ENCODE measurements at regions not wholly inside any gene's neighbourhood (a gene's known extent, or its start where the extent isn't known, plus 50 kb on each side); places are given as distances from the start of the nearest gene placed in this dataset.

DNA sequence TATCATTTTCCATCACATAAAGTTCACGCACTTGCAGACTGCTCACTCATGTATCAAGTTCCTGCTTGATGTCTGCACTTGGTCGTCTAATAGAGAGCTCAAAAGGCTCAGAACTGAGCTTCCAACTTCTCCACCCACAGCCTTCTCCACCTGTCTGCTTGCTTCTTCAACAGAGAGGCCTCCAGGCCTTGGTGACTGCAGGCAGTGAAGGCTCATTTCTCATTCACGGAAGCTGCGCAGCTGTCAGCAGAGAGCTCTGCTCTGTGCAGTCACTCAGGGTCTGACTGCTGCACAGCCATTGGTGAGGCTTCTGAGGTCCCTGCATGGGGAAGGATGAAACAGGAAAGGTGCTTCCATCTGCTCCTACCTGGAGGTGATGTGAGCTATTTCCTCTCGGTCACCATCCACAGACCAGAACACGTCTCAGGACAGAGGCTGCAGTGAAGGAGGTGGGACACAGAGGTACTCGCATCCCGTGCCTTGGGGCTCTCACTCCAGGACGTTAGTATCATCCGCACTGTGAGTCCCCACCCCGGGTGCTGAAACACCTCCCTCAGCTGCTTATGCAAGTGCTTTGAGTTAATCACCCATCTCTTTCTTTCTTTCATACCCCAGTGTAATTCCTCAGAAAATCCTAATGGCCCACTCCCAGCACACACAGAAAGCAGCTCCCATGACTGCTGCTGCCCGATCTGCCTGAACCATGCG, 126.2 kb downstream of the TMEM18 start:
- no peak for DNase-seq (ENCODE audit: low spot score)

DNA sequence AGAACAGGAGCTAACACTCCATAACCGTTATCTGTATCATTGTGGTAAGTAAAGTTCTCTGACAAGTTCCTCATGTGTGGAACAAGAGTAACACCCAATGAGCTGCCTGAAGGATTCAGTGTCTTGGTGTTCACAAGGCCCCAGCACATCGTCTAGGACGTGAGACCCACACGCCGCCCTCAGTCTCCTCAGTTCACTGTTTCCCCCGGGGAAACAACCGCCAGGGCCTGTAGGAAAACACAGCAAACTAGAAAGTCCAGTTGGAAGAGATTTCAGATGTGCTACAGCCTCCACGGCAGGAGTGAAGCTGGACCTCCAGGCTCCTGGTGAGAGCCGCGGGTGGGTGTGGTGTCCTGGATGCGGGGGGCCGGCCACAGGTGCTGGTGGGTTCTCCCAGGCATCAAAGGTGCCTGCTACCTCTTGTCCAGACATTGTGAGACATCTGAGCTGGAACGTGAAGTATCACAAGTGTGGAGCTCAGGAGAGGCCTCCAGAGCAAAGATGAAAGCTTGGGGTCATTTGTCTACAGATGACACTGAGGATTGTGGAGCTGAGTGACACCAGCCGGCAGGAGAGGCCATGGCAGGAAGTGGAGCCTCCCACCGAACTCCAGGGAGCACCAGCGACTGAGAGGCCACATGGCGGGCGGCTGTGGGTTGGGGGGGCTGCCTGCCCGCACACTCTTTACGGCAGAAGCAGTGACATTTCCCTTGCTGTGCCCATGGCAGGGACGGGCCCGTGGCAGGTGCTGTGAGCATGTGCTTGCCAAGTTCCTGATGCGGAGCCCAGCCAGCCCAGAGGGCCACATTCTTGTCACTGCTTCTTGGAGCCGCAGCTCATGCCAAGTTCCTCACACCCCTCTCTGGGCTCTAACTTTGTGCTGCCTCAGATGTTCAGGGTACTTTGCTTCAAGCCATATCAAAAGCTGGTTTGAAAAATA, 131.2 kb downstream of the TMEM18 start:
- DNase-seq (ENCODE audit: low spot score) = no peak

DNA sequence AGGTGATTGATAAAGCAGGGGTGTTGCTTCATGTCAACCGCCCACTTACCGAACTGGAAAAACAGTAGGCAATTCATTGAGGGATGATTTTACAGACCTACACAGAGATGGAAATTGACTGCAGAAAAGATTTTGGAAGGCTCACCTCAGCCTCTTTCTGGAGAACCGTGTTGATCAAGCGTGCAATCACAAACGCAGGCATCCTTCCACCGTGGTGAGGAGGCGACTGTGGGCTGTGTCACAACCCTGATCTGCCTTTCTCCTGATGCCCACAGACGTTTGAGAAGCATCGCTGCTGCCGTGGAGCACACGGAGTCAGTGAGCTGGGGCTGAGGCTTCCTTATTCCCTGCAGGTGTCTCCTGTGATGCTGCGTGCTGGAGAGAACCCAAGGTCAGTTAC, 132.0 kb downstream of the TMEM18 start:
- DNase-seq (ENCODE audit: low spot score) = no peak

DNA sequence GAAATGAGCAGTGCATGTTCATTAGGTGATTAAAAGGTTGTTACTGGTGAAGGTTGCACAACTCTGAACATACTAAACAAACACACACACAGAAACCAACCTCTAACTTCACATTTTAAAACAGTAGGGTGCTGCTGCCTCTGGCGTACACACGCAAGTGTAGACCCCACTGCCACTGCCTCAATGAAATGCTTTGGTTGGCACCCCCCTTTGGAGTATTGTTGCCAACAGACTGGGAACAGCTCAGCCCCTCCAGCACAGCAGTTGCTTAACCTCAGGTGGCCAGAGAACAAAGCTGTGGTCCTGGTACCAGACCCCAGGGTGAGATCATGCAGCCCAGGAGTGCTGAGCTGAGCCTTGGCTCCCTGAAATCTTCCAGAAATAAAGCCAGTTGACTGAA, 138.6 kb downstream of the TMEM18 start:
- DNase-seq (ENCODE audit: low spot score) = no peak

DNA sequence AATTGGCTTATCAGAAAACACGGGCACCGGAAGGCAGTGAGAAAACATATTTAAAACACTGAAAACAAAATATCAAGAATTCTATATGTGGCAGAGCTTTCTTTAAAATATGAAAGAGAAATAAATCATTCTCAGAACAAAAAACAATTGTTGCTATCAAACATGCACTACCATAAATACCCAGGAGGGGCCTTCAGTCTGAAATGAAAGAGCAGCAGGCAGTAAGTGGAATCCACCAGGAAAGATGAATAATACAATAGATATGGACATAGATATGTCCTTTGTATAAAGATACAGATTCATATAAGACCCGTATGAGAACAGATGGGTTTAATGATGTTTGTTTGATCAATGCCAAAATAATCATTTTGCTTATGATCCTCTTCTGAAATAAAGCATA, 142.0 kb downstream of the TMEM18 start:
- DNase-seq (ENCODE audit: low spot score) = no peak

DNA sequence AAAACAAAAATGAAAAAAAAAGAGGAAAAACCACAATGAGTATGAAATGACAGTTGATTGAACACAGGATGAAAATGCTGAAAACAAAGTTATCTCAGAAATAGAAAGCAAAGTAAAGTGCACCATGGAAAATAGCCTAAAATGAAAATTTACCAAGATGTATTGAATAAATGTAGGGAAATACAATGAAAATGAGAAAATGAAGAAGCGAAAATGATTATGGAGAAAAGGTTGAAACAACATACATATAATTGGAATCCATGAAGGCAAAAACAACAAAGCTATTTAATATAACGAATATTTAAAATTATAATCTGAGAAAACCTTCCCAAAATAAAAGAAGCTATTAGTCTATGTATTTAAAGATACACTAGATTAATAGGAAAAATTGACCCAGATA, 147.4 kb downstream of the TMEM18 start:
- DNase-seq (ENCODE audit: low spot score) = no peak

DNA sequence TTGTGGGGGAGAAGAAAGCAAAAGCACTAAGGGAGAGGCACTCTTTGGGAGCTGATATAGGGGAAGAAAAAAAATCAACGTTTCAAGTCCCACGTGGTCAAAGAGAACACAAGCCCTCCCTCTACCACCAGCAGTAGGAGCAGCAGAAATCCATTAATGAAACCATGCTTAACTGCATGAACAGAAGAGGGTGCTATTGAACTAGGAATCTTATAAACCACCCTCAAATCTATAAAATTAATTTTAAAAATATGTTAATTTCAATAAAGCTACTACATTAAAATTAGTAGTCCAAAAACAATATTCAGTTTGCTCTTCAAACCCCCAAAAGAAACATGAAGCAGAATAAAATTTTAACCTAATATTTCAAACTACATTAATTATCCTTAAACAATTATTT, 147.8 kb downstream of the TMEM18 start:
- peak; percentile 17 for DNase-seq (ENCODE audit: low spot score)

DNA sequence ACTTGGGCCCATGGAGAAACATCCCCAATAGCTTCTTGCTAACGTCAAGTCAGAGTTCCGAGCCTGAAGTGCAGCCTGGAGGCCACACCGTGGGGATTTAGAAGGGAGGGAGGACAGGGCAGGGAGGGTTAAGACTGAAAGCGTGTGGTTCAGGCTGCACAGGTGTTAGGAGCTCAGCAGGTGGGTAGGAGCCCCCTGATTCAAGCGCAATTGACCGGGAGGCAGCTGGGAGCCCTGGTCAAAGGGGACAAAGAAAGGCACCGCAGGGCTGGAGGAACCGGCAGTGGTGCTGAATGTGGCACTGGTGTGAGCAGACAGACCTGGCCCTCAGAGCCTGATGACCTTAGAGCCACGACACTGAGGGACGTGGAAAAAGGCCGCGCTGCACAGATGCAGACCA, 149.6 kb downstream of the TMEM18 start:
- no peak for DNase-seq (ENCODE audit: low spot score)

DNA sequence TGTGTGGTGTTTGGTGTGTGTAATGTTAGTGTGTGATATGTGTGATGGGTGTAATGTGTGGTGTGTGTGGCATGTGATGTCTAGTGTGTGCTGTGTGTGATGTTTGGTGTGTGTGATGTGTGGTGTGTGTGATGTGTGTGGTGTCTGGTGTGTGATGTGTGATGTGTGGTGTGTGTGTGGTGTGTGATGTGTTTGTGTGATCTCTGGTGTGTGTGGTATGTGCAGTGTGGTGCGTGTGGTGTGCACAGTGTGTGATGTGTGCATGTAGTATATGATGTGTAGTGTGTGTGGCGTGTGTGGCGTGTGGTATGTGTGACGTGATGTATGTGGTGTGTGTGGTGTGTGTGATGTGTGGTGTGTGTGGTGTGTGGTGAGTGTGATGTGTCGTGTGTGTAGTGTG, 150.3 kb downstream of the TMEM18 start:
- DNase-seq (ENCODE audit: low spot score) = no peak

DNA sequence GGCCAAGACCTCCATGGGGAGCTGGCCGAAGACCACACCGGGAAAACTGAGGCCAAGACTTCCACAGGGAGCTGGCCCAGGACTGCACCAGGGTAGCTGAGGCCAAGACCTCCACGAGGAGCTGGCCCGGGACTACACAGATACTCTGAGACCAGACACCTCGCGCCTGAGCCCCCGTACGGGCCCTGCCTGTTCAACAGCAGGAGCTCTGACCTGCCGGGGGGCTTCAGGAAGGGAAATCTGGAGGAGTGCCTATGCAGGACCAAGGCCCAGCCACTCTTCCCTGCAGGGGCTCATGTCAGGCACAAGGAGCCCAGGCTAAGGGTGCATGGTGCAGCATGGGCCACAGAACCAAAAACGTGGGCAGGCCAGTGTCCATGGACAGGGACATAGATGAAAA, 151.6 kb downstream of the TMEM18 start:
- no peak for DNase-seq (ENCODE audit: low spot score)

DNA sequence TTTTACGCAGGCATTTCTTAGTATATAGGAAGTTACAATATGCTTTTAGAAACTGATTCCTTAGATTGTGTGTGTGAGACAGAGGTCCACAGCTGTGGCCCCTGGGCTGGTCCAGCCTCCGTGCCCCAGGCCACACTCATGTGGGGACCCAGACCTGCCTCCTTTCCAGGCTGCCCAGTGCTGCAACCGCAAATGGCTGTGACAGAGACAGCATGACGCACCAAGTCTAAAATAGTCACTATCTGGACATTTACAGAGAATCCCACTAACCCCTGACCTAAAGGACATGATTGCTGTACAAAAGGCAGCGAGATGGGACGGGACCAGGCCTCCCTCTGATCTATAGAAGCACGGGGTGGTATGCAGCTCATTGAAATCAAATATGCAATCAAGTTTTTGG, 152.2 kb downstream of the TMEM18 start:
- no peak for DNase-seq (ENCODE audit: low spot score)

DNA sequence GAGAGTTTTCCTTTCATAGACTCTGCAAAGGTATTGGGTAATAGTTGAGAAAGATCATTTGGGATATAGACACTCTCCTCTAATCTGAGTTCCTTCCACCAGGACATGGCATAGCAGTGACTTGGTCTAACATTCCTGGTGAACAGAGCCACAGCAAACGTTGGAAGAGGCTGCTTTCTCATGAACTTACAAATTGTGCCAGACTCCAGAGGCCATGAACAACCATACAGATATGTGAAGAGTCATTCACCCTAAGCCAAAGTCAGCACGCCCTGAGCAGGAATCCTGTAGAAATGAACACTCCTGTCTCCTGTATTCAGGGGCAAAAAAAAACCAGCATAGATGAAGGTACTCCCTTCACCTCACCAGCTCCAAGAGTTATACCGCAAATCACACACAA, 152.8 kb downstream of the TMEM18 start:
- DNase-seq (ENCODE audit: low spot score) = no peak

DNA sequence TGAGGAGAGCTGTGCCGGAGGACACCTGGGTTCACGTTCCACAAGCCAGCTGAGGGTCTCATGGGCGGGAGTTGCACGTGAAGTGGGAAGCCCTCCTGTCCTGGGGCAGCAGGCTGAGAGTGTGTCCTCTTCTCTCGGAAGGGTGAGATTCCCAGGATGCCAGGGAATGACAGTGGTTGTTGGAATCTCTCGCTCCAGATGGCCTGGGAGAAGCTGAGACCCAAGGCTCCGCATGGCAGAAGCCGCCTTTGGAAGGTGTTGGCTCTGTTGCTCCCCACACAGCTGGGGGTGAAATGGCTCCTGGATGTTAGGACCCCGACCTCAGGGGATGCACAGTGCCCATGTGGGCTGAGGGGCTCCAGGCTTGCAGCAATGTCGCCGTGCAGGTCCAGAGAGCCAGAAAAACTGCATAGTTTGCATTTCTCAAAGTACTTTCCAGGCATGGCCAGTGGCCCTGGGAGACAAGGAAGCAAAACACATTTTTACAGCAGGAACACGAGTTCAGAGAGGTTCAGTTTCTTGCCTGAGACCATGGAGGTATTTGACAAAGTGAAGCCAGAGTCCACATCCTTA, 153.4 kb downstream of the TMEM18 start:
- DNase-seq (ENCODE audit: low spot score) = no peak

DNA sequence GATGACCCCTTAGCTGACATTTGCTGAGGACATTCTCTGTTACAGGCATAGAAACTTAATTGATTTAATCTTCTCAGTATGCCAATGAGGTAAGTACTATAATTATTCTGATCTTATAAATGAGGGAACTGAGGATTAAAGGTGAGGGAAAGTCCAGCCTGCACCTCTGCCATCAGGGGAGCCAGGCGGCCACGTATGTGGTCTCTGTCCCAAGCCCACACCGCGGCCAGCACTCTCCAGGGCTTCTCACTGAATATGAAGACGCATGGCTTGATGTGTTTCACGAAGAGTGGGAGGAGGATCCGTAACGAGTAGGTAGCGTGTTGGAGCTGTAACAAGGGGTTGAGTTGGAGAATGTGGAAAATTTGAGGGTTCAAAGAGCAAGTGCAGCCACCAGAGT, 154.4 kb downstream of the TMEM18 start:
- DNase-seq (ENCODE audit: low spot score) = no peak

DNA sequence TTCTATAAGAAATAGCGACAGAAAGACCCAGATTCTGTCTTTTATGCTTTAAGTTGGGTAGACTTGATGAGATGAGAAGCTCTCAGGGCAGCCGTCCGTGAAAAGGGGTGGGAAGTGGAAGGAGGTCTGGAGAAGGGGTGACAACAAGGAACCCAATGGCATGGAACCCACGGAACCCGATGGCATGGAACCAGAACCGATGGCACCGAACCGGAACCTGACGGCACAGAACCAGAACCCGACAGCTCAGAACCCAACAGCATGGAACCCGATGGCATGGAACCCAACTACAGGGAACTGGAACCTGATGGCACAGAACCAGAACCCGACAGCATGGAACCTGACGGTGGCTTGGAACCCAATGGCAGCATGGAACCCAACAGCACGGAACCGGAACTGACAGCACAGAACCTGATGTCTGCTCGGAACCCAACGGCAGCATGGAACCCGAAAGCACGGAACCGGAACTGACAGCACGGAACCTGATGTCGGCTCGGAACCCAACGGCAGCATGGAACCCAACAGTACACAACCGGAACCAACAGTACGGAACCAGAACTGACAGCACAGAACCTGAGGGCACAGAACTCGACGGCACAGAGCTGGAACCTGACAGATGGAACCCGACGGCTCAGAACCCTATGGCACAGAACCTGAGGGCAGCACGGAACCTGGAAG, 155.2 kb downstream of the TMEM18 start:
- no peak for DNase-seq (ENCODE audit: low spot score)

DNA sequence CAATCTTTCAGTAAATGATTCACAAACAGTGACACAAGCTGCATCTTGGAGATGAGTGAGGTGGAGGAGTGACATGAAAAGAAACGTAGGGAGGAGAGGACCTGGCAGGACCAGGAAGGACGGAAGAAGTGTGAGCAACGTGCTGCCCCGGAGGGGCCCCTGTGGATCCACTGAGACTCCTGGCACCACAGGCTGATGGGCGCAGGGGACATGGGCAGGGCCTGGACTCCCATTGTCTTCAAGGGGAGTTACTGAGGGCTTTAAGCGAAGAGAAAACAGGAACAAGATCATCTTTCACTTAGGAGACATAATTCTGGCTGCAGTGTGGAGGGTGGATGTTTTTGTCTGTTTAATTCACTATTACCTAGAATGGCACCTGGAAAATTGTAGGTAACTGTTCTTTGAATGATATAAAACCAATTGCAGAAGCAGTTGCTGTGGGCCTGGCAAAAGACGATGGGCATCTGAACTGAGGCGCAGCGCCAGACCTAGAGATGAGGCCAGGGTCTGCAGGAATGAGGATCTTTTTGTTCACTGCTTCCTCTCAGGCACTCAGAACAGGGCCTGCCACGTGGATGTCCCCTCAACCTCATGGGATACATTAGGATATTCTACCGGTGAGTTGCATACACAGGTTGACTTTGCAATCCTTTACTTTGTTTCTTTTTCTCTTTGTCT, 156.4 kb downstream of the TMEM18 start:
- DNase-seq (ENCODE audit: low spot score) = no peak

DNA sequence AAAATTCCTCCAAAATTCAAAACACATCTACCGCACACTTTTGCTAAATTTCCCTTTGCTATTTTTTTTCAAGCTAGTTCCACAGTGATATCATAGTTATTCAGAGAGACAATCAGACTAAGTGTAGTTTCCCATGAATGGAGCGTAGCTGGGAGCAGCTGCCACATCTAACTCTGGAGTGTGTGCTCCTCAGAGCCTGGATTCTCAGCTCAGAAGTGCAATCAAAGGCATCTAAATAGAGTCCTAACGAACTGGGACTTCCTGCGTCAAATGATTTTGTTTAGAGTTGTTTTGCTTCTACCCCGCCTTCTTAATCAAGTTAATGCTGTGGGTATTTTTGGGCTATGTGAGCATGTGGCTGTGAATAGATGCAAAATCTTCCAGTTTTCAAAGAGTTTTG, 160.3 kb downstream of the TMEM18 start:
- DNase-seq (ENCODE audit: low spot score) = peak; percentile 7

DNA sequence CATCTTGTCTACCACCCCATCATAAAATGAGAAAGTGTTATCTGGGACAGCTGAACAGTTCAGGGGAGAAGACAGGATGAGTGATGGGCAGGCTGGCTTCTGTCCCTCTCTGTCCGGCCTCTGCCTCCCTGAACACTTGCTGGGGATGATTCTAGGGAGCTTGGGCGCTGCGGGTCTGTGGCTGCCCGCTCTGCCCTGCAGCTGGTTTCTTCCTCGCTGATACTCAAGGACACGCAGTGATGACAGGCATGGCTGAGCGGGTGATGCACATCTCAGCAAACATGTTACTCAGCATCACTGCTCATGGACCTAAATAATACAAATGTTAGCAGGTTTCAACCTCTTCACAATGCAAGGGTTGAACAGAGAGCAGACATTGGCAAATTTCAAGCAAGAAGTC, 161.1 kb downstream of the TMEM18 start:
- no peak for DNase-seq (ENCODE audit: low spot score)

DNA sequence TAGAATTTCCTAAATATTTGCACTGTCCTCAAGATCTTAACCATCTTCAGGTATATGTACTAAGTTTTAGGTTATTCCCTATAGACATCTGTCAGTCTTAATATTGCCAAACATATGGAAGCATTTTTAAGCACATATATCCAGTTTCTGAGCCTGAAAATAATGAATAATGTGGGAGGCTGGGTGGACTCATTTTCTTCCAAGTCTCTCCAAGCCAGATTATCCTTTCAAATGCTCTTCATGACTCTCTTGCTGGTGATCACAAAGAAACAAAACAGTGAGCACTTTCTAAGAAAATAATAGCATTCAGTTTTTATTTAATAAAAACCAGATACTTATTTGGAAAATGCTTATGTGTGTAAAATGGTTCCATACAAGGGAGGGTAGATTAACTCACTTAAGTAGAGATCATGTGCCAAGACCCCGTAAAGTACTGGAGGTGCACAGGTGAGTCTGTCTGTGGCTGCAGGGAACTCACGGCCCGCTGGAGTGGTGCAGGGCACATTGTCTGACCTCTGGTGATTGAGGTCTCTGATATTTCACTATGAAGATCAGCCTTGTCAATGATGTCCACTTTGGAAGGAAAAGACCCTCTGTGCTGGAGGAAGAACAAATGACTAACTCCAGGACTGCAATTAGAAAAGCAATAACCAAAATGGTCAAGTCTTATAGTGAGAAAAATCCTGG, 161.6 kb downstream of the TMEM18 start:
- DNase-seq (ENCODE audit: low spot score) = no peak

DNA sequence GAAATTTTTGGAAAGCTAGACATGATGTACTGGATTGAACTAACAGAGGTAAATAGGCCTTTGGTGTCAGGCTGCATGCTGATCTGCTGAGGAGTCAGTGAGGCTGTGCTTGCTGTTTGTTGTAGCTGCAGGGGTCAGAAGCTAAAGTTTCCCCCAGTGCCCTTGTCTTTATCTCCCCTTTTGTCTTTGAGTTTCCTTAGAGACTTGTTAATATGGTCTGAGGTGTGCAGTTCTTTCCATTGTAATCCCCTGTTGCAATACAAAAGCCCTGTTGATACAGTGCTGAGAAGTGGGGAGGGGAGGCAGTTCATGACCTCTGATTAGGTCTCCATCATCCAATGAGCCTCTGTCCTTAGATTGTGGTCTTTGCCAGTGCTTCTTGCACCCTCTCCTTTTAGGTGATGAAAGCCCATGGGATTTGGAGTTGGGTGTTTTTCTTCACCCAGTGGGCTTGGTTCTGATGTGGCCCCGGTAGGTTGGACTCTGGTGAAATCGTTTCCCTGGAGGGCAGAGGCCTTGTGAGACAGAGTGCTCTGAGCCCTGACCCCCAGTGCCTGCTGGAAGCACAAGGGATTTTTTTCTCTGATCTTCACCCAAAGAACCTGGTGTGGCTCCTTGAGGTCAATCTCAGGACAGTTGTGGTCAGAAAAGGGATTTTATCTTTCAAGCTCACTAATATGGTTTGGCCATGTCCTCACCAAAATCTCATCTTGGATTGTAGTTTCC, 163.1 kb downstream of the TMEM18 start:
- no peak for DNase-seq (ENCODE audit: low spot score)

DNA sequence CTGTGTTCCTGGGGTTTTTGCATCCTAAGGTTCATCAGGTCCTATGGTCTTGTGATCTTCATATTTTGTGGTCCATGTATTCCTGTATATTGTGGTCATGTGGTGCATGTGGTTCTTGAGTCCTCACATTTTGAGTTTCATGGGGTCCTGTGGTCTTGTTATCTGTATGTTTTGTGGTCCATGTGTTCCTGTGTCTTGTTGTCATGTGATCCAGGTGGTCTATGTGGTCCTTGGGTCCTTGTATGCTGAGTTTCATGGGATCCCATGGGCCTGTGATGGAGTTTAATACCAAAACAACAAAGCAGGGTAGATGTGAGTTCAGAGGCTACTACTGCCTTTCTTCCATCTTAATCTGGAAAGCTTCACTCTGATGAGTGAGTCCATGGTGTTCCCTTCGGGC, 166.4 kb downstream of the TMEM18 start:
- no peak for DNase-seq (ENCODE audit: low spot score)
